DOHH2 (cell line): ENCODE measurements at regions not wholly inside any gene's neighbourhood (a gene's known extent, or its start where the extent isn't known, plus 50 kb on each side); places are given as distances from the start of the nearest gene placed in this dataset.
A peak's percentile ranks its signal among the peaks of the same experiment; 100 is the strongest.

Experiments
- H3F3A ChIP-seq: fragments of 200-600 bp; sonication (generic), shearing (Covaris generic); 2 replicates; pipeline ENCODE4 v1.6.0; 2016; ENCODE audit warnings: antibody characterized with exemption, mild to moderate bottlenecking; ENCODE audit not compliant: control insufficient read depth, insufficient read depth
- H3K27ac ChIP-seq: fragments of 200-600 bp; sonication (generic); 2 replicates; pipeline ENCODE4 v1.5.1; 2014; ENCODE audit warnings: low read depth, mild to moderate bottlenecking, low read length, moderate library complexity
- H3K27me3 ChIP-seq: fragments of 200-600 bp; sonication (generic); 2 replicates; pipeline ENCODE4 v1.6.1; 2014; ENCODE audit warnings: mild to moderate bottlenecking, low read length, mixed read lengths; ENCODE audit not compliant: control insufficient read depth
- H3K36me3 ChIP-seq: fragments of 200-600 bp; sonication (generic); 2 replicates; pipeline ENCODE4 v1.6.1; 2014; ENCODE audit warnings: mild to moderate bottlenecking, low read length, moderate library complexity, mixed read lengths; ENCODE audit not compliant: control insufficient read depth
- H3K4me1 ChIP-seq: fragments of 200-600 bp; sonication (generic); 2 replicates; pipeline ENCODE4 v1.6.1; 2014; ENCODE audit warnings: mild to moderate bottlenecking, low read length, mixed read lengths; ENCODE audit not compliant: control insufficient read depth
- H3K4me2 ChIP-seq: fragments of 200-600 bp; sonication (generic); 2 replicates; pipeline ENCODE4 v1.6.0; 2014; ENCODE audit warnings: mild to moderate bottlenecking, low read length, moderate library complexity
- H3K4me3 ChIP-seq: fragments of 200-600 bp; sonication (generic); 2 replicates; pipeline ENCODE4 v1.5.1; 2014; ENCODE audit warnings: mild to moderate bottlenecking, low read length, mixed read lengths
- H3K79me2 ChIP-seq: fragments of 200-600 bp; sonication (generic); 2 replicates; pipeline ENCODE4 v1.6.1; 2014; ENCODE audit warnings: mild to moderate bottlenecking, low read length, mixed read lengths; ENCODE audit not compliant: control insufficient read depth
- H3K9me2 ChIP-seq: fragments of 200-600 bp; sonication (generic); replicated peaks from 2 replicates; pipeline ENCODE4 v1.6.1; 2014; ENCODE audit warnings: mild to moderate bottlenecking, low read length, mixed read lengths; ENCODE audit not compliant: control insufficient read depth
- H3K9me3 ChIP-seq: fragments of 200-600 bp; sonication (generic); 2 replicates; pipeline ENCODE4 v1.6.1; 2014; ENCODE audit warnings: antibody characterized with exemption, low read length, mixed read lengths; ENCODE audit not compliant: control insufficient read depth, insufficient read depth
- H4K20me1 ChIP-seq: fragments of 200-600 bp; sonication (generic); 2 replicates; pipeline ENCODE4 v1.6.0; 2014; ENCODE audit warnings: low read depth, mild to moderate bottlenecking, antibody characterized with exemption, low read length, moderate library complexity; ENCODE audit not compliant: control insufficient read depth, insufficient read depth
- CTCF ChIP-seq: fragments of 200-600 bp; sonication (generic); IDR thresholded peaks from one replicate; pipeline ENCODE4 v1.5.1; 2014; ENCODE audit warnings: antibody characterized with exemption, mild to moderate bottlenecking, low read depth, low read length; ENCODE audit not compliant: poor library complexity, severe bottlenecking
- EZH2phosphoT487 ChIP-seq: fragments of 200-600 bp; sonication (generic); IDR thresholded peaks from 2 replicates; pipeline ENCODE4 v1.6.1; 2017; ENCODE audit warnings: borderline replicate concordance, mild to moderate bottlenecking, antibody characterized with exemption, low read length, moderate library complexity, mixed read lengths

GRCh38 chr12:91778938-91779400 lies 366.7 kb downstream of the BTG1 start:
- 0 out of 2 replicates have a peak, but pooled peaks cover 3% of the 10 kb centered on the region for H3F3A ChIP-seq
- H3K79me2 ChIP-seq: no peaks in the 10 kb centered on the region
- H3K4me1 ChIP-seq: peaks cover 16% of the 10 kb centered on the region
- no peaks in the 10 kb centered on the region for H3K9me2 ChIP-seq
- no peak overlapping the region for H3K27ac ChIP-seq
- H3K9me3 ChIP-seq: no peaks in the 10 kb centered on the region
- no peaks in the 10 kb centered on the region for H4K20me1 ChIP-seq
- peak overlapping the region; percentile 11; the same call in 1 of the 2 replicates for H3K4me2 ChIP-seq
- TF ChIP-seq EZH2phosphoT487 (no peak), CTCF (no peak)
- no peaks in the 10 kb centered on the region for H3K36me3 ChIP-seq
- no peak overlapping the region for H3K4me3 ChIP-seq
- H3K27me3 ChIP-seq: no peaks in the 10 kb centered on the region

GRCh38 chr12:91778091-91778832 lies 367.4 kb downstream of the BTG1 start:
- H3K9me3 ChIP-seq: no peaks in the 10 kb centered on the region
- H3K79me2 ChIP-seq: no peaks in the 10 kb centered on the region
- no peaks in the 10 kb centered on the region for H3K36me3 ChIP-seq
- no peaks in the 10 kb centered on the region for H3K27me3 ChIP-seq
- H3K9me2 ChIP-seq: no peaks in the 10 kb centered on the region
- H3K27ac ChIP-seq: no peak overlapping the region
- no peak overlapping the region for H3K4me3 ChIP-seq
- TF ChIP-seq CTCF: no peak
- peak overlapping the region; percentile 11 for H3K4me2 ChIP-seq
- H4K20me1 ChIP-seq: no peaks in the 10 kb centered on the region
- peaks cover 16% of the 10 kb centered on the region for H3K4me1 ChIP-seq
- 0 out of 2 replicates have a peak, but pooled peaks cover 3% of the 10 kb centered on the region for H3F3A ChIP-seq

GRCh38 chr12:91777268-91777992 lies 368.2 kb downstream of the BTG1 start:
- Histone ChIP-seq H3K27ac (no peak overlapping the region), H3K9me3 (no peaks in the 10 kb centered on the region), H3K9me2 (no peaks in the 10 kb centered on the region), H3K79me2 (no peaks in the 10 kb centered on the region), H3F3A (0 out of 2 replicates have a peak, but pooled peaks cover 3% of the 10 kb centered on the region), H3K27me3 (no peaks in the 10 kb centered on the region), H3K4me2 (no peak overlapping the region), H3K36me3 (no peaks in the 10 kb centered on the region), H4K20me1 (no peaks in the 10 kb centered on the region), H3K4me3 (no peak overlapping the region), H3K4me1 (peaks cover 16% of the 10 kb centered on the region)
- TF ChIP-seq EZH2phosphoT487 (no peak), CTCF (no peak)
